Panc1 (cell line): ENCODE measurements at regions not wholly inside any gene's neighbourhood (a gene's known extent, or its start where the extent isn't known, plus 50 kb on each side); places are given as distances from the start of the nearest gene placed in this dataset.

ENCODE experiments used
- ATAC-seq: fragments of 200-7000 bp; cut with Tn5 transposase; 2 replicates; pipeline ENCODE4 v1.9.1; 2020; ENCODE audit warnings: mild to moderate bottlenecking, moderate library complexity
- BruUV-seq: library from RNA; stranded (reverse); fragments of 400-500 nt; replicated peaks from 2 replicates; lab custom pipeline; 2021; lab: Mats Ljungman, UMichigan
- CTCF ChIA-PET: fragments of 300-600 bp; sonication (Branson Sonifier 250); formaldehyde crosslinking; loops from one replicate; lab custom pipeline; 2022; ENCODE audit warnings: antibody characterized with exemption; lab: Charles Lee
- POLR2A ChIA-PET: fragments of 300-600 bp; sonication (Branson Sonifier 250); formaldehyde crosslinking; loops from one replicate; lab custom pipeline; 2022; ENCODE audit warnings: antibody characterized with exemption; lab: Charles Lee
- DNase-seq: peaks from one replicate; pipeline ENCODE4 v3.0.0-alpha.2; 2010; ENCODE audit warnings: low read depth, low spot score
- H3K27ac ChIP-seq: 2 replicates; pipeline ENCODE4 v1.5.1; 2011; ENCODE audit warnings: mild to moderate bottlenecking, low read length, inconsistent platforms
- H3K27me3 ChIP-seq: fragments of 200-500 bp; sonication (Bioruptor generic); 2 replicates; pipeline ENCODE4 v1.6.0; 2014; ENCODE audit warnings: low read length, inconsistent platforms; ENCODE audit not compliant: control insufficient read depth, insufficient read depth
- H3K36me3 ChIP-seq: fragments of 200-500 bp; sonication (Bioruptor generic); 2 replicates; pipeline ENCODE4 v1.5.1; 2014; ENCODE audit warnings: inconsistent platforms, mild to moderate bottlenecking, low read length, moderate library complexity; ENCODE audit not compliant: control insufficient read depth, insufficient read depth
- H3K4me1 ChIP-seq: 2 replicates; pipeline ENCODE4 v1.5.1; 2011; ENCODE audit warnings: inconsistent platforms, mild to moderate bottlenecking, low read length, moderate library complexity; ENCODE audit not compliant: control insufficient read depth, insufficient read depth
- H3K4me3 ChIP-seq, 2 experiments: 2 replicates each; pipeline ENCODE4 v1.5.1; 2011 to 2012; ENCODE audit warnings: low read depth in 2 of 2, low read length in 2 of 2, mild to moderate bottlenecking in 2 of 2, inconsistent platforms in 1 of 2, moderate library complexity in 1 of 2
- H3K9me3 ChIP-seq: fragments of 200-500 bp; sonication (Bioruptor generic); 2 replicates; pipeline ENCODE4 v1.5.1; 2014; ENCODE audit warnings: low read depth, mild to moderate bottlenecking, inconsistent platforms, low read length, moderate library complexity; ENCODE audit not compliant: control insufficient read depth, insufficient read depth
- POLR2AphosphoS5 ChIP-seq: IDR thresholded peaks from 2 replicates; pipeline ENCODE4 v1.6.1; 2012; ENCODE audit warnings: mild to moderate bottlenecking, low read depth, low read length, moderate library complexity
- SIN3A ChIP-seq: IDR thresholded peaks from 2 replicates; pipeline ENCODE4 v1.6.1; 2012; ENCODE audit warnings: low read depth, mild to moderate bottlenecking, low read length, moderate library complexity, borderline replicate concordance; ENCODE audit not compliant: insufficient read depth
- TCF7L2 ChIP-seq: IDR thresholded peaks from 2 replicates; pipeline ENCODE4 v1.6.1; 2011; ENCODE audit warnings: mild to moderate bottlenecking, low read depth, low read length, inconsistent platforms
- in situ Hi-C: cut with HindIII; loops from 2 replicates; pipeline ENCODE4 v1.10.0; 2016; ENCODE audit warnings: low sequenced_read_pairs, low pct_unique_long_range_greater_than_20kb
- intact Hi-C: fragments of 100-400 bp; cut with micrococcal nuclease; formaldehyde crosslinking; loops from one replicate; pipeline ENCODE4 v1.10.0; 2022; ENCODE audit not compliant: unreplicated experiment
- TF ChIP-seq, protein P1 (sequence below), 2 experiments: IDR thresholded peaks; 2 replicates each; pipeline ENCODE4 v1.6.1; 2011 to 2012; ENCODE audit warnings: low read depth in 2 of 2, control low read depth in 1 of 2, low read length in 1 of 2, mild to moderate bottlenecking in 1 of 2, moderate library complexity in 1 of 2; ENCODE audit not compliant: insufficient read depth in 1 of 2
- TF ChIP-seq, protein P2 (sequence below): fragments of 450-650 bp; IDR thresholded peaks from 2 replicates; pipeline ENCODE4 v1.5.1; 2017; ENCODE audit warnings: mild to moderate bottlenecking

DNA sequence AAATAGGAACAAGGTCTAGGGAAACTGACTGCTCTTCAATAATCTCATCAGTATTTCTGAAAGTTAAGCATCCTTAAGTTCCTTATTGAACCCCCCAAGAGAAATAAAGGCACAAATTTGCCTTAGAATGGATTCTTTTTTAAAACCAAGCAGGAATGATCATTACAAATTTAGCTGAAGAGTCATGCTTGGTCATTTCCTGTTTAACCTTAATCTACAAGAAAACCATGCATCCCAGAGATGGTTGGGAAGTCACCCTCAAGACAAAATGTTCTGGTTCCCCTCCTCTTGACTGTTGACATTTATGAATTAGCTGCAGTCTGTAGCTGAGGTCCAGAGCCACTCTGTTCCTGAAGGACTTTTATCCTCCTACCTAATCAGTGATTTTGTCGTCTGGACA is 291.8 kb upstream of the G2E3 start:
- no peak overlapping the region for H3K4me3 ChIP-seq
- DNase-seq, result no peak
- POLR2A ChIA-PET, result no interaction called here
- no peak for TF ChIP-seq TCF7L2
- TF ChIP-seq, protein P1, sequence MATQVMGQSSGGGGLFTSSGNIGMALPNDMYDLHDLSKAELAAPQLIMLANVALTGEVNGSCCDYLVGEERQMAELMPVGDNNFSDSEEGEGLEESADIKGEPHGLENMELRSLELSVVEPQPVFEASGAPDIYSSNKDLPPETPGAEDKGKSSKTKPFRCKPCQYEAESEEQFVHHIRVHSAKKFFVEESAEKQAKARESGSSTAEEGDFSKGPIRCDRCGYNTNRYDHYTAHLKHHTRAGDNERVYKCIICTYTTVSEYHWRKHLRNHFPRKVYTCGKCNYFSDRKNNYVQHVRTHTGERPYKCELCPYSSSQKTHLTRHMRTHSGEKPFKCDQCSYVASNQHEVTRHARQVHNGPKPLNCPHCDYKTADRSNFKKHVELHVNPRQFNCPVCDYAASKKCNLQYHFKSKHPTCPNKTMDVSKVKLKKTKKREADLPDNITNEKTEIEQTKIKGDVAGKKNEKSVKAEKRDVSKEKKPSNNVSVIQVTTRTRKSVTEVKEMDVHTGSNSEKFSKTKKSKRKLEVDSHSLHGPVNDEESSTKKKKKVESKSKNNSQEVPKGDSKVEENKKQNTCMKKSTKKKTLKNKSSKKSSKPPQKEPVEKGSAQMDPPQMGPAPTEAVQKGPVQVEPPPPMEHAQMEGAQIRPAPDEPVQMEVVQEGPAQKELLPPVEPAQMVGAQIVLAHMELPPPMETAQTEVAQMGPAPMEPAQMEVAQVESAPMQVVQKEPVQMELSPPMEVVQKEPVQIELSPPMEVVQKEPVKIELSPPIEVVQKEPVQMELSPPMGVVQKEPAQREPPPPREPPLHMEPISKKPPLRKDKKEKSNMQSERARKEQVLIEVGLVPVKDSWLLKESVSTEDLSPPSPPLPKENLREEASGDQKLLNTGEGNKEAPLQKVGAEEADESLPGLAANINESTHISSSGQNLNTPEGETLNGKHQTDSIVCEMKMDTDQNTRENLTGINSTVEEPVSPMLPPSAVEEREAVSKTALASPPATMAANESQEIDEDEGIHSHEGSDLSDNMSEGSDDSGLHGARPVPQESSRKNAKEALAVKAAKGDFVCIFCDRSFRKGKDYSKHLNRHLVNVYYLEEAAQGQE (IDR thresholded peaks at IDR 0.05; ENCODE audit: insufficient read depth in 1 of 2, low read depth in 2 of 2, low read length in 1 of 2), result no peak
- no peak for TF ChIP-seq SIN3A
- TF ChIP-seq POLR2AphosphoS5, result no peak
- TF ChIP-seq, protein P2, sequence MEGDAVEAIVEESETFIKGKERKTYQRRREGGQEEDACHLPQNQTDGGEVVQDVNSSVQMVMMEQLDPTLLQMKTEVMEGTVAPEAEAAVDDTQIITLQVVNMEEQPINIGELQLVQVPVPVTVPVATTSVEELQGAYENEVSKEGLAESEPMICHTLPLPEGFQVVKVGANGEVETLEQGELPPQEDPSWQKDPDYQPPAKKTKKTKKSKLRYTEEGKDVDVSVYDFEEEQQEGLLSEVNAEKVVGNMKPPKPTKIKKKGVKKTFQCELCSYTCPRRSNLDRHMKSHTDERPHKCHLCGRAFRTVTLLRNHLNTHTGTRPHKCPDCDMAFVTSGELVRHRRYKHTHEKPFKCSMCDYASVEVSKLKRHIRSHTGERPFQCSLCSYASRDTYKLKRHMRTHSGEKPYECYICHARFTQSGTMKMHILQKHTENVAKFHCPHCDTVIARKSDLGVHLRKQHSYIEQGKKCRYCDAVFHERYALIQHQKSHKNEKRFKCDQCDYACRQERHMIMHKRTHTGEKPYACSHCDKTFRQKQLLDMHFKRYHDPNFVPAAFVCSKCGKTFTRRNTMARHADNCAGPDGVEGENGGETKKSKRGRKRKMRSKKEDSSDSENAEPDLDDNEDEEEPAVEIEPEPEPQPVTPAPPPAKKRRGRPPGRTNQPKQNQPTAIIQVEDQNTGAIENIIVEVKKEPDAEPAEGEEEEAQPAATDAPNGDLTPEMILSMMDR, result no peak
- H3K27ac ChIP-seq, result no peak overlapping the region
- H3K27me3 ChIP-seq, result no peaks in the 10 kb centered on the region
- no peaks in the 10 kb centered on the region for H3K36me3 ChIP-seq
- in situ Hi-C loops (no loop called here), intact Hi-C loops (no loop called here)
- BruUV-seq, result no TSS peak
- CTCF ChIA-PET, result no interaction called here
- ATAC-seq, result no peak
- H3K9me3 ChIP-seq, result no peaks in the 10 kb centered on the region
- peaks cover 3% of the 10 kb centered on the region for H3K4me1 ChIP-seq

DNA sequence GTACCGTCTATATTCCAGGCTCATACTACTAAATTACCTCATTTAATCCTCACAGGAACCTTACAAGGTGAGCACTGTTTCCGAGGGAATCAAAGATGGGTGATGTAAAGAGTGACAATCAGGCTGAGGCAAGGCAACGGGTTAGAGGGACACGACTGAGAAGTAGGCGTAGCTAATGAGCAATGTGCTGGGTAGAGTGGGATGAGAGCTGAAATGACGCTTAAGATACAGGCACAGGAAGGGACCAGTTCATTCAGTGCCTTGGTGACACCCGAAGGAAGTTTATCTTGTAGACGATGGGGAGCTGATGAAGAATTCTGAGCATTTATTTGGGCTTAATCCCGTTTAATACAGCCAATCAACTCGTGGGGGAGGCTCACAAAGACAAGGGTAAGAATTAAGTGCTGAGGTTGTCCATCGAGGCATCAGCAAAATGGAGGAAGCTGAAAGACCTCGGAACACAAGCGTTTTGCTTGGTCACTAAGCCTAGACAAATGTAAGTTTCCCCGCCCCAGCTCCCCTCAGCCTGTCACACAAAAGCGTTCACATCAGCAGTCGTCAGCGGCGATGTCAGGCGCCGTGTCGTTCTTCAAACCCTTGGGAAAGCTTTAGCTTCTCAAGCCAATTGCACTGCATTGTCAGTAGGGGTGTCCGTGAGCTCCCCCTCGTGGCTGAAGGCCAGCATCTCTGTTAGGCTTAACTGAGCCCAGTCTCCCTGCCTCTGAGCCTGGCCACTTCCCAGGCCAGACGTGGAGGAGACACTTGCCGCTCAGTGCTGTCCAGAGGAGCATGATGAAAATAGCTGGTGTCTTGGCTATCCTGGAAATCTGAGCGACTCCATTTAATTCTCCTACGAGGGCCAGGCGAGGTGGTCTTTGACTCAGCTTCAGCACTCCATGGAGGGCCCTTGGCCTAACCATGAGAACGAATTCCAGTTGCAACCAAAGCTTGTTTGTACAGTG is 288.5 kb upstream of the G2E3 start:
- Histone ChIP-seq H3K4me3 (peak overlapping the region; percentile 22 to 44), H3K27me3 (no peaks in the 10 kb centered on the region), H3K4me1 (peaks cover 3% of the 10 kb centered on the region), H3K9me3 (no peaks in the 10 kb centered on the region), H3K36me3 (no peaks in the 10 kb centered on the region), H3K27ac (no peak overlapping the region)
- ATAC-seq (peak; percentile 100), DNase-seq (peak; percentile 58)
- in situ Hi-C loops (no loop called here), intact Hi-C loops (no loop called here)
- TF ChIP-seq, protein P1 (IDR thresholded peaks at IDR 0.05; ENCODE audit: insufficient read depth in 1 of 2, low read depth in 2 of 2, low read length in 1 of 2), result no peak
- TF ChIP-seq, protein P2, result peak; percentile 90
- ChIA-PET CTCF (interaction anchor here (0.6 to 1.5 kb wide), 15 partner anchors 14 to 1526 kb away, joined by 3 to 20 read pairs (median 6); no protein-coding TSS in a partner anchor), POLR2A (interaction anchor here (0.6 kb wide), 1 partner anchor 54 kb away, joined by 9 read pairs; no protein-coding TSS in a partner anchor)
- no TSS peak for BruUV-seq
